ENCODE measurements at regions not wholly inside any gene's neighbourhood (a gene's known extent, or its start where the extent isn't known, plus 50 kb on each side); places are given as distances from the start of the nearest gene placed in this dataset.
"Not testable (repeated sequence)": the region's sequence is repeated elsewhere in the genome, so short reads cannot be mapped to it uniquely, and the experiment has no call there.

- not testable (repeated sequence) for DNase-seq (ENCODE audit: low read depth)
Measured at GRCh38 chr16:73099601-73100000, 51.7 kb upstream of the ZFHX3 start.

All from stimulated activated CD8-positive, alpha-beta memory T cell treated with anti-CD3 and anti-CD28 coated beads, Interleukin-15, amount 100 ng/mL, for 1 hour (primary cell).